Ectodermal cell (in vitro differentiated cells): ENCODE measurements at regions not wholly inside any gene's neighbourhood (a gene's known extent, or its start where the extent isn't known, plus 50 kb on each side); places are given as distances from the start of the nearest gene placed in this dataset.

Experiments used
- H3K27ac ChIP-seq: 2 replicates; pipeline ENCODE4 v1.7.0; 2013; ENCODE audit warnings: mild to moderate bottlenecking, low read depth, low read length; ENCODE audit not compliant: insufficient read depth, poor library complexity, severe bottlenecking
- H3K27me3 ChIP-seq: 2 replicates; pipeline ENCODE4 v1.7.0; 2013; ENCODE audit warnings: mild to moderate bottlenecking, low read length; ENCODE audit not compliant: insufficient read depth, control insufficient read depth, poor library complexity, severe bottlenecking
- H3K36me3 ChIP-seq: one replicate; pipeline ENCODE4 v1.7.0; 2013; ENCODE audit warnings: low read length; ENCODE audit not compliant: control insufficient read depth, insufficient read depth
- H3K4me1 ChIP-seq: one replicate; pipeline ENCODE4 v1.7.0; 2013; ENCODE audit warnings: low read length; ENCODE audit not compliant: control insufficient read depth, insufficient read depth
- H3K4me3 ChIP-seq: 2 replicates; pipeline ENCODE4 v1.7.0; 2013; ENCODE audit warnings: low read depth, low read length, control low read depth; ENCODE audit not compliant: insufficient read depth
- H3K9me3 ChIP-seq: 2 replicates; pipeline ENCODE4 v1.7.0; 2013; ENCODE audit warnings: mild to moderate bottlenecking, low read length, moderate library complexity; ENCODE audit not compliant: control insufficient read depth
- WGBS, 2 experiments: methylation state at CpG; one replicate each; pipeline ENCODE4 v1.1.7; 2013; ENCODE audit warnings: missing lambda C conversion rate in 2 of 2; 5-methylcytosine and 5-hydroxymethylcytosine counted together

DNA sequence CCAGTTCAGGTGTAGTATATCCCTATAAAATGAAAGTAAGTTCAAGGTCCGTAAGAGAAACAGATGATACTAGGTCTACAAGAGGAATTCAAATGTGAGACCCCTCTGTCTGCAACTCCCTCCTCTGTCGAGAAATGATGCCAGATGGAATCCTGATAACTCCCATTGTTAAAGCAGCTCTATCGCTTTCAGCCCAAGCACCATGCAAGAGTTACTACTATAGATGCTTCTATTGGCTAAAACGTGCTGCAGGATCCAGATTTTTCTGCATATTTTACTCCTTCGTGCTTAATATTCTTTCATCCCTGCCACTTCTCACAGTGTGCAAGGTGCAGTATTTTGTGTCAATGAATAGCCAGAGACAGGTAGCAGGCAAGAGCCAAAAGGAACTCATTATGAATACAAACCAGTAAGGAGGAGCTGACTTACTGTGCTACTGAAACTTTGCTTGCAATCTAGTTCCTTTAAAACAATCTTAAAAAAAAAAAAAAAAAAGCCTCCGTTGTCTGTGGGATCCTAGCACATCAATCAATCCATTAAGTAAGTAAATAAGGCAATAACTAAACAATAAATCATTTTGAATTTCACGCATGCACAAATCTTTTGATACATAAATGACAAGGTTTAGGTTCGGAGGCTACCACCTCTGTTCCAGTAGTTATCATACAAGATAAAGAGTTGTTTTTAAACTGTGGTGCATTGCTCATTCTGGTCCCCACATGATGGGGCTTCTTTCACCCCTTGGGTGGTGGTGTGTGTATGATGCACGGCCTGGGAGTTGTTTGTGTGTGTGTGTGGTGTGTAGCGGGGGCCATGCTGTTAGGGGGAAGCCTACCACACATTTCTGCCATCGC is 151.1 kb upstream of the MPDZ start:
- peaks cover 4% of the 10 kb centered on the region for H3K4me1 ChIP-seq
- no peaks in the 10 kb centered on the region for H3K36me3 ChIP-seq
- H3K9me3 ChIP-seq = no peaks in the 10 kb centered on the region
- no peak overlapping the region for H3K27ac ChIP-seq
- no peak overlapping the region for H3K4me3 ChIP-seq
- H3K27me3 ChIP-seq = no peaks in the 10 kb centered on the region
- 84 to 88% methylated on average over 10 of the region's 11 CpGs for WGBS, 2 experiments

DNA sequence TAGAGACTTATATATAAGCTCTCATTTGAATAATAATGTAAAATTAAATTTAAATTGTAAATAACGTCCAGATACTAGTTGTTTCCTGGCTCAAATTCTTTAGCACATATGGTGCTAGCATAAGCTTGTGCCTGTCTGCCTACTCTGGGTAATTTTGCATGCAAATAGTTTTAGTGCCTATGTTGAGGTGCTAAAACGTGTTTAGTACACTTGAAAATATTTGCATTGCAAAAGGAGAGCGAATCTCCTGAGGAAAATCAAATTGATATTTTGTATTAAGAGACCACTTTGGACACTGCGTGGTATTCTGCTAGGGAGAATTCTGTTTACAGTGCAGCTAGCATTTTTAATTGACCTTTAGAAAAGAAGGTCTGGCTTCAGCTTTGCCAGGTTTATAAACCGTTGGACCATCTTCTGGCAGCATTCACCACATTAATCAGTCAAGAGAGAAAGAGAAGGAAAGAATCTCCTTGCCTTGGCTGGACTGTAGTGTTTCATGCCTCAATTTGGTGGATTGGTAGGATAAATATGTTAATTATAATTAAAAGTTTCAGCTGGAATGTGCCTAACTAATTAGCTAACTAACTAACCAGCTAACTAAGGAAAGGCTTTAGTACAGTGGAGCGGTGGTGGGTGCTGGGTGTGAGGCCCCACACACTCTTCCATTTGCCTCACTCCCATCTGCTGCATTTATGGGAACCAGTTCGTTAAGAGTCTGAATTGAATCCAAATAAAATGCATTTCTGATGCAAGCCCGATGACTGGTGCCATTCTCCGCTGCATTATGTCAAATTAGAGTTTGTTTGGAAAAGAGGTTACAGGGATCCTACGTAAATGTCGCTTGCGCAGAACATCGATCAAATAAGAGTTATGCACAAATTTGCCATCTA is 150.1 kb upstream of the MPDZ start:
- H3K36me3 ChIP-seq = no peaks in the 10 kb centered on the region
- no peaks in the 10 kb centered on the region for H3K27me3 ChIP-seq
- no peak overlapping the region for H3K27ac ChIP-seq
- no peaks in the 10 kb centered on the region for H3K9me3 ChIP-seq
- H3K4me1 ChIP-seq = peaks cover 4% of the 10 kb centered on the region
- 88 to 90% methylated on average over 13 of the region's 13 CpGs for WGBS, 2 experiments
- no peak overlapping the region for H3K4me3 ChIP-seq

DNA sequence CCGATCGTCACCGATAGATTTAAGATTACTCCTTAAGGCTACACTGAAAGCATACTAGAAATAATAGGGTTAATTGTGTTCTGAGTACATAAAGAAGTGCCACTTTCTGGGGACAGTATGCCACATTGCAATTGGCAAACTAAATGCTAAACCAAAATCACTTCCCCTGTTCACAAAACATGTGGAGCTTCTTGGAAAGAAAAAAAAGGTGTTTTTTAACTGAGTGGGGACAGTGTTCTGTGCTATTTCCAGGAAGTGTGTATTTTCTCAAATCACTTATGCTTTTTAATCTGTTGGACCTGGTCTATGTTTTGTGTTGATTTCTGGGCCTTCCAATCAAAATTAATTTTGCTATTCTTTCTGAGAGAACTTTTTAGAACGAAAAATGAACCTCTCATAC is 149.3 kb upstream of the MPDZ start:
- H3K4me1 ChIP-seq = peaks cover 4% of the 10 kb centered on the region
- no peak overlapping the region for H3K27ac ChIP-seq
- no peaks in the 10 kb centered on the region for H3K36me3 ChIP-seq
- no peaks in the 10 kb centered on the region for H3K27me3 ChIP-seq
- H3K4me3 ChIP-seq = no peak overlapping the region
- 90 to 94% methylated on average over 2 to 3 of the region's 4 CpGs for WGBS, 2 experiments
- no peaks in the 10 kb centered on the region for H3K9me3 ChIP-seq

DNA sequence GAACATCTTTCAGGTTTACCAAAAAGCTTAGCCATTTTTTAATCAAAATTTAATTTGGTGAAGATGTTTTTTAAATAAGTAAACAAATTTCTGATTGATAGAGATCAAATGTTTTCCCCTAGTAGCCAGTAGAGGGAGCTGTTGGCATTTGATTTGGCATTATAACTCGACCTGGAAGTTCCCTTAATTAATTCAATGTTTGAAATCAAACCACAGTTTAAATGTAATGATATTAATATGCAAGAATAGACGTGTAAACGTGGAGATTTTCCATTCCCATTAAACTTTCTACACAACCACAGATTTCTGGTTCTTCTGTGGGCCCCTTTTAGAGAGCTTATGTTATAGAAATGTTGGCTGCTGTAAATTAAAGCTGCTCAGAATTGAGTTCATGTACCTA is 148.1 kb upstream of the MPDZ start:
- no peaks in the 10 kb centered on the region for H3K36me3 ChIP-seq
- no peaks in the 10 kb centered on the region for H3K27me3 ChIP-seq
- WGBS, 2 experiments = no CpG with 5 or more reads among the region's 3 CpGs
- H3K9me3 ChIP-seq = no peaks in the 10 kb centered on the region
- H3K4me3 ChIP-seq = no peak overlapping the region
- peaks cover 4% of the 10 kb centered on the region for H3K4me1 ChIP-seq
- H3K27ac ChIP-seq = no peak overlapping the region

DNA sequence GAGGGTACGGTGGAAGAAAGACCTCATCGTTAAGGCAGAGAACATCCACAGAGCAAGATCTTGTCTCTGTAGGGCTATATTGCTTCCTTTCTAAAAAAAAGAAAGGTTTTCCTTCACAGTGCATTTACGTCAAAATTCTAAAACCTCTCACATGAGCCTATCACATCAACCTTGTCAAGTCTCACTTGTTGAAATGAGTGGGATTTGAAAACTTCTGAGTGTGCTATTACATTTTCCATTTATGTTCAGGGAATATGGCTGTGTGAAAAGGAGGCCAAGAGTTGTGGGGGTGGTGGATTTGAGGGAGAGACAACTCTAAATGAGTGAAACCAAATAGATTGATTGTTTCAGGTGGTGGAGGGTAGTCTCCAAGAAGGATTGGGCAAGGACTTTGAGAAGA is 147.1 kb upstream of the MPDZ start:
- Histone ChIP-seq H3K36me3 (no peaks in the 10 kb centered on the region), H3K9me3 (no peaks in the 10 kb centered on the region), H3K4me1 (peaks cover 4% of the 10 kb centered on the region), H3K27me3 (no peaks in the 10 kb centered on the region), H3K4me3 (no peak overlapping the region), H3K27ac (no peak overlapping the region)
- WGBS, 2 experiments = 100% methylated on average over 2 of the region's 3 CpGs

DNA sequence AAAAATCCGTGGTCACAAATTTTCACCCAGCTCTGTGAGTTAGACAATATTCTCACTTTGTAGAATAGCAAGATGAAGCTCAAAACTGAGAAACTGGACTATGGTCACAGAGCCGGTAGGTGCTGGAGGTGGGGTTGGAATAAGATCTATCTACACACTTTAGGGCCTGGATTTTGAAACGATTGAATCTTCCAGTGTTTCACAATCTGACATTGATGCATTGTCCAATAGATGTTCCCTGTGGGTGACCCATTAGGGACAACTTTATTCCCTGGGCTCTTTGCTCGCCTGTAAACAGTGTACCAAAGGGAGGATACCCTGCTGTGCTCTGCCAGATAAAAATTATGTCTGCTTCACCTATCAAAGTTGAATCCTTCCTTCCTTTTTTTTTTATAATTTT is 145.4 kb upstream of the MPDZ start:
- WGBS, 2 experiments = 90 to 93% methylated on average over 4 of the region's 4 CpGs
- no peak overlapping the region for H3K27ac ChIP-seq
- H3K27me3 ChIP-seq = no peaks in the 10 kb centered on the region
- H3K9me3 ChIP-seq = no peaks in the 10 kb centered on the region
- H3K4me1 ChIP-seq = no peaks in the 10 kb centered on the region
- no peak overlapping the region for H3K4me3 ChIP-seq
- H3K36me3 ChIP-seq = no peaks in the 10 kb centered on the region

DNA sequence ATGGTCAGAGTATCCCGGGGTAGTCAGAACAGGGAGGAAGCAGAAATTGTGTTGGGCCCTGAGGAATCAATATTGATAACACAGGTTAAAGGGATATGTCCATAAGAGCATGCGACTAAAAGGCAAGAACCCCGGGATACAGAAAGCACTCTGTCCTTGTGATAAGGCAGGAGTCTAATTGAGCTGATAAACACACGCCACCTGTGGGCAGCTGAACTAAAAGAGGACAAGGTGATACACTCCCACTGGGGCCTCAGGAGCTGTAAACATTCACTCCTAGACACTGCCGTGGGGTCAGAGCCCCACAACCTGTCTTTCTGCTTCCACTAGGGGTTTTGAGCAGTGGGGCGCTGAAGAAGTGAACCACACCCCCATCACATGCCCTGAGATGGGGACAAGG is 144.7 kb upstream of the MPDZ start:
- no peaks in the 10 kb centered on the region for H3K4me1 ChIP-seq
- H3K36me3 ChIP-seq = no peaks in the 10 kb centered on the region
- H3K4me3 ChIP-seq = no peak overlapping the region
- H3K9me3 ChIP-seq = no peaks in the 10 kb centered on the region
- H3K27me3 ChIP-seq = no peaks in the 10 kb centered on the region
- 90 to 91% methylated on average over 6 of the region's 6 CpGs for WGBS, 2 experiments
- H3K27ac ChIP-seq = no peak overlapping the region

DNA sequence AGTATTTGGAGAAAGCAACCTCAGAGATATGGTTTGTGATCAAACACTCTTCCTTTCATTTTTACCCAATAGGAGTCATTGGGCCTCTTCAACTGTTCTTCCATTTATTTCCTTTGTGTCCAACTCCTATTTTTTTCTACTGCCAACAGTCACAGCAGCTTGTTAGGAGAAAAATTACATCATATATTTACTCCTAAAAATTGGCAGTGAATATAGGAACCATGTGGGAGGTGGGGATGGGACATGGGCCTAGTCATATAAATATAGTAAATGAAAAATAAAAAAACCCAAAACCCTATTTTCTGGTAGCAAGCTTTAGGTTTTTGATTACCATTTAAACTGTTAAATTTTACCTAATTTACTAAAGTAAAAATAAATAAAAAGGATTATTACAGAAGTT is 134.9 kb upstream of the MPDZ start:
- Histone ChIP-seq H3K27me3 (no peaks in the 10 kb centered on the region), H3K27ac (no peak overlapping the region), H3K4me1 (no peaks in the 10 kb centered on the region), H3K36me3 (no peaks in the 10 kb centered on the region), H3K9me3 (no peaks in the 10 kb centered on the region), H3K4me3 (no peak overlapping the region)

DNA sequence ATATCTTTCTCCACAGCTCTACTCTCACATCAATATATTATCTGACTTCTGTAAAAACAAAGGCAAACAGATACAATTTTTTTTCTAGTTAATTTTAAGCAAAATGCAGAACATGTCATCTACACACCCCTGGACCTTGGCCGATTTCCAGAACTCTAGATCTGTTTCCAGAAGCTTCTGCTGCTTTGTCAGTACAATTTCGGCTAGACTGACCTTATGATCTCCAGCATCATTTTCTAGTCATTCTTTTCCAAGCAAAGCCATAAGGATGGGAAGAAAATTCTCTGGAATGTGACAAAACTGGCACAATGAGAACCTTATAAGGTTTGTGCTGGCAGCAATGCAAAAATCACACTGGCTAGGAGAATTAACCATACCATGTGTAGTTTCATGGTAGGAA is 132.8 kb upstream of the MPDZ start:
- Histone ChIP-seq H3K27ac (no peak overlapping the region), H3K36me3 (no peaks in the 10 kb centered on the region), H3K27me3 (no peaks in the 10 kb centered on the region), H3K4me1 (no peaks in the 10 kb centered on the region), H3K4me3 (no peak overlapping the region), H3K9me3 (no peaks in the 10 kb centered on the region)
- whole genome bisulfite sequencing, 2 experiments = 73 to 97% methylated on average over 2 of the region's 2 CpGs

DNA sequence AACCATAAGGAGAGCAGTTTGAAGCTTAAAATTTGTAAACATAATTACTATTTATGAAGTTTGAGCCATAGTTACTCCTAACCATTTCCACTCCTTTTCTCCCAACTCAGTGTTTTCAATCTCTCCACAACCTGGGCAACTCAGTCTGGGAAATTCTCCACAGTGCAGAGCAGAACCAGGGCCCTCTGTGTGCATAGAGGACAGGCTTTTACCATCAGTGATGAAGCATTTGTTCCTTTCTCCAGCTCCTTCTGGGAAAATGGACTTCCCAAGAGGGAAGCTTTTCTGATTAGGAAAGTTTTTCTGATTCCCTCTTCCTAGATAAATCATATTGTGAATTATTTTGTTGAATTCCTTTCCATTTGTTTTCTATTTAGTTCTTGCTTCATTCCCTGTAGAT is 132.3 kb upstream of the MPDZ start:
- Histone ChIP-seq H3K36me3 (no peaks in the 10 kb centered on the region), H3K9me3 (no peaks in the 10 kb centered on the region), H3K4me1 (no peaks in the 10 kb centered on the region), H3K4me3 (no peak overlapping the region), H3K27me3 (no peaks in the 10 kb centered on the region), H3K27ac (no peak overlapping the region)
